HCT116 (cell line): ENCODE measurements at regions not wholly inside any gene's neighbourhood (a gene's known extent, or its start where the extent isn't known, plus 50 kb on each side); places are given as distances from the start of the nearest gene placed in this dataset.

Experiments
- CEBPB ChIP-seq: IDR thresholded peaks from 2 replicates; pipeline ENCODE4 v1.6.1; 2012; ENCODE audit warnings: low read depth
- EGR1 ChIP-seq: IDR thresholded peaks from 2 replicates; pipeline ENCODE4 v1.6.1; 2012; ENCODE audit warnings: low read depth
- EZH2 ChIP-seq: fragments of 200-600 bp; sonication (generic); IDR thresholded peaks from 2 replicates; pipeline ENCODE4 v1.6.1; 2017; ENCODE audit warnings: antibody characterized with exemption, mixed run types
- EZH2phosphoT487 ChIP-seq: fragments of 200-600 bp; IDR thresholded peaks from 2 replicates; pipeline ENCODE4 v1.6.1; 2018; ENCODE audit warnings: antibody characterized with exemption, borderline replicate concordance
- JUND ChIP-seq: IDR thresholded peaks from 2 replicates; pipeline ENCODE4 v1.6.1; 2012
- POLR2A ChIP-seq: IDR thresholded peaks from 2 replicates; pipeline ENCODE4 v1.7.0; 2011; ENCODE audit warnings: borderline replicate concordance; ENCODE audit not compliant: insufficient read depth, insufficient read length; ENCODE audit errors: extremely low read depth
- POLR2AphosphoS5 ChIP-seq: IDR thresholded peaks from 2 replicates; pipeline ENCODE4 v1.6.1; 2011; ENCODE audit warnings: mild to moderate bottlenecking, low read depth, low read length, moderate library complexity
- RAD21 ChIP-seq: IDR thresholded peaks from 2 replicates; pipeline ENCODE4 v1.6.1; 2012; ENCODE audit warnings: low read depth, mild to moderate bottlenecking
- SP1 ChIP-seq: IDR thresholded peaks from 2 replicates; pipeline ENCODE4 v1.6.1; 2012; ENCODE audit warnings: low read depth
- SRF ChIP-seq: IDR thresholded peaks from 2 replicates; pipeline ENCODE4 v1.6.1; 2012; ENCODE audit warnings: low read depth
- ZFX ChIP-seq: fragments of 450-650 bp; IDR thresholded peaks from 2 replicates; pipeline ENCODE4 v1.6.1; 2017
- ZNF274 ChIP-seq: fragments of 200-500 bp; sonication (Bioruptor generic); IDR thresholded peaks from 2 replicates; pipeline ENCODE4 v1.6.1; 2014; ENCODE audit warnings: mild to moderate bottlenecking, low read depth, low read length, inconsistent platforms
- TF ChIP-seq, protein P1 (sequence below), 3 experiments: fragments of 200-600 bp in 1 of 3; sonication (generic) in 1 of 3; IDR thresholded peaks in 2 of 3; conservative IDR thresholded peaks in 1 of 3; 2 replicates each; pipeline ENCODE4 v1.5.1; 2012 to 2017; ENCODE audit warnings: low read depth in 2 of 3, low read length in 2 of 3, antibody characterized with exemption in 1 of 3, borderline replicate concordance in 1 of 3, control low read depth in 1 of 3, mild to moderate bottlenecking in 1 of 3, mixed read lengths in 1 of 3, mixed run types in 1 of 3, moderate library complexity in 1 of 3; ENCODE audit not compliant: insufficient read depth in 1 of 3

DNA sequence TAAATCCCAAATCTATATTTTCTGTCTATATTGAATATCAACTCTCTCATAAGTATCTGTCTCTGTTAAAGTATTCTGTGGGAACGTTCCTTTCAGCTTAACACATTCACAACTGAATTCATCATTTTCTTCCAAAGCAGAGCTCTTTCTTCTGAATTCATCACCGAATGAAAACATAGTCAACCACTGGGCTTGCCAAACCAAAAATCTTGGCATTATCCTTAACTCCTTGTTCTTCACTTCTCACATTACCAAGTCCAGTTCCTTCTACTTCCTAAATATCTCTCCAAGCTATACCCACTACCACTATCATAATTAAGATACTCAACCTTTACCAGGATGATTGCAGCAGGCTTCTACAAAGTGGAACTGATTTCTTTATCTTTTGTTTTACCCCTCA is 559.8 kb downstream of the MAT2B start:
- no peak for TF ChIP-seq POLR2AphosphoS5
- TF ChIP-seq, protein P1, sequence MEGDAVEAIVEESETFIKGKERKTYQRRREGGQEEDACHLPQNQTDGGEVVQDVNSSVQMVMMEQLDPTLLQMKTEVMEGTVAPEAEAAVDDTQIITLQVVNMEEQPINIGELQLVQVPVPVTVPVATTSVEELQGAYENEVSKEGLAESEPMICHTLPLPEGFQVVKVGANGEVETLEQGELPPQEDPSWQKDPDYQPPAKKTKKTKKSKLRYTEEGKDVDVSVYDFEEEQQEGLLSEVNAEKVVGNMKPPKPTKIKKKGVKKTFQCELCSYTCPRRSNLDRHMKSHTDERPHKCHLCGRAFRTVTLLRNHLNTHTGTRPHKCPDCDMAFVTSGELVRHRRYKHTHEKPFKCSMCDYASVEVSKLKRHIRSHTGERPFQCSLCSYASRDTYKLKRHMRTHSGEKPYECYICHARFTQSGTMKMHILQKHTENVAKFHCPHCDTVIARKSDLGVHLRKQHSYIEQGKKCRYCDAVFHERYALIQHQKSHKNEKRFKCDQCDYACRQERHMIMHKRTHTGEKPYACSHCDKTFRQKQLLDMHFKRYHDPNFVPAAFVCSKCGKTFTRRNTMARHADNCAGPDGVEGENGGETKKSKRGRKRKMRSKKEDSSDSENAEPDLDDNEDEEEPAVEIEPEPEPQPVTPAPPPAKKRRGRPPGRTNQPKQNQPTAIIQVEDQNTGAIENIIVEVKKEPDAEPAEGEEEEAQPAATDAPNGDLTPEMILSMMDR (IDR thresholded peaks at IDR 0.05 in 2 of 3, conservative IDR thresholded peaks at IDR 0.05 in 1 of 3; ENCODE audit: borderline replicate concordance in 1 of 3, insufficient read depth in 1 of 3, low read depth in 2 of 3, low read length in 2 of 3), result no peak
- TF ChIP-seq RAD21, result no peak
- no peak for TF ChIP-seq EGR1
- no peak for TF ChIP-seq SRF
- TF ChIP-seq POLR2A, result no peak
- no peak for TF ChIP-seq EZH2phosphoT487
- TF ChIP-seq ZNF274, result no peak
- no peak for TF ChIP-seq SP1
- TF ChIP-seq ZFX, result no peak
- TF ChIP-seq EZH2, result no peak
- TF ChIP-seq JUND, result no peak
- TF ChIP-seq CEBPB, result no peak
